Fibroblast of the aortic adventitia (primary cell): ENCODE measurements at regions not wholly inside any gene's neighbourhood (a gene's known extent, or its start where the extent isn't known, plus 50 kb on each side); places are given as distances from the start of the nearest gene placed in this dataset.

Experiments
- DNase-seq: peaks from one replicate; pipeline ENCODE4 v3.0.0-alpha.2; 2010; ENCODE audit warnings: low read depth
- H3K4me3 ChIP-seq: 2 replicates; pipeline ENCODE4 v1.5.1; 2011; ENCODE audit warnings: low read depth, mild to moderate bottlenecking, control low read depth, low read length, moderate library complexity
- TF ChIP-seq, protein P1 (sequence below): IDR thresholded peaks from 2 replicates; pipeline ENCODE4 v1.5.1; 2011; ENCODE audit warnings: mild to moderate bottlenecking, low read length, control low read depth, inconsistent platforms; ENCODE audit not compliant: insufficient read depth

DNA sequence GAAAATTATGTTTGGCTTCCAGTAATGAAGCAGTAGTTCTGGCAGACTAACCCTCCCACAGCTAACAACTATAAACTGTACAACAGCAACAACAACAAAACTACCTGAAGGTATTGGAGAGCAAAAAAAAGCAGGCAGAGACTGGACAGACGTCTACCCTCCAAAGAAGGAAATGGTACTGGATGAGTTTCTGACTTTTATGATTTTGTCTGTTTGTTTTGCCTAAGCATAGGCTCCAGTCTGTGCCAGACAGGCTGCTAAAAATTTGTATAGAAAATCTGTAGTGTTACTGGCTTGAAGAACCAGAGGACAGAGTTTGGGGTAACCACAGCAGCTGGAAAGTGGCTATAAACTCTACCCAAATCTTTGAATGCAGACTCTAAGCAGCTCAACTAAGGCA, 131.3 kb downstream of the SLC25A47 start:
- H3K4me3 ChIP-seq = no peak overlapping the region
- TF ChIP-seq, protein P1, sequence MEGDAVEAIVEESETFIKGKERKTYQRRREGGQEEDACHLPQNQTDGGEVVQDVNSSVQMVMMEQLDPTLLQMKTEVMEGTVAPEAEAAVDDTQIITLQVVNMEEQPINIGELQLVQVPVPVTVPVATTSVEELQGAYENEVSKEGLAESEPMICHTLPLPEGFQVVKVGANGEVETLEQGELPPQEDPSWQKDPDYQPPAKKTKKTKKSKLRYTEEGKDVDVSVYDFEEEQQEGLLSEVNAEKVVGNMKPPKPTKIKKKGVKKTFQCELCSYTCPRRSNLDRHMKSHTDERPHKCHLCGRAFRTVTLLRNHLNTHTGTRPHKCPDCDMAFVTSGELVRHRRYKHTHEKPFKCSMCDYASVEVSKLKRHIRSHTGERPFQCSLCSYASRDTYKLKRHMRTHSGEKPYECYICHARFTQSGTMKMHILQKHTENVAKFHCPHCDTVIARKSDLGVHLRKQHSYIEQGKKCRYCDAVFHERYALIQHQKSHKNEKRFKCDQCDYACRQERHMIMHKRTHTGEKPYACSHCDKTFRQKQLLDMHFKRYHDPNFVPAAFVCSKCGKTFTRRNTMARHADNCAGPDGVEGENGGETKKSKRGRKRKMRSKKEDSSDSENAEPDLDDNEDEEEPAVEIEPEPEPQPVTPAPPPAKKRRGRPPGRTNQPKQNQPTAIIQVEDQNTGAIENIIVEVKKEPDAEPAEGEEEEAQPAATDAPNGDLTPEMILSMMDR = no peak
- no peak for DNase-seq

DNA sequence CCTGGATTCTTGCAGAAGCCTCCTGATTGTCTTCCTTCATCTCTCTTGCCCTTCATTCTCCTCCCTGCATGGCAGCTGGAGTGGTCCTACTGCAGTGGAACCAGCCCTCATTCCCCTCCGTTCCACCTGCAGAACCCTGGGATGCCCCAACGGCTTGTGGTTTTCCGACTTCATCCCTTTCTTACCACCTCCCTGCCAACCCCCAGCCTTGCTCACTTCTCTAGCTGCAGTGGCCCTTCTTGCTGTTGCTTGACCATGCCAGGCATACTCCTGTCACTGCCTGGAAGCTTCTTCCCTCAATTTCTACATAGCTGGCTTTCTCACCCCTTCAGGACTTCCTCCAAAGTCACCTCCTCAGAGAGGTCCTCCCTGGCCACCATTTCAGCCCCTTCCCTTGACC, 123.3 kb downstream of the BEGAIN start:
- TF ChIP-seq, protein P1 = no peak
- no peak overlapping the region for H3K4me3 ChIP-seq
- no peak for DNase-seq

DNA sequence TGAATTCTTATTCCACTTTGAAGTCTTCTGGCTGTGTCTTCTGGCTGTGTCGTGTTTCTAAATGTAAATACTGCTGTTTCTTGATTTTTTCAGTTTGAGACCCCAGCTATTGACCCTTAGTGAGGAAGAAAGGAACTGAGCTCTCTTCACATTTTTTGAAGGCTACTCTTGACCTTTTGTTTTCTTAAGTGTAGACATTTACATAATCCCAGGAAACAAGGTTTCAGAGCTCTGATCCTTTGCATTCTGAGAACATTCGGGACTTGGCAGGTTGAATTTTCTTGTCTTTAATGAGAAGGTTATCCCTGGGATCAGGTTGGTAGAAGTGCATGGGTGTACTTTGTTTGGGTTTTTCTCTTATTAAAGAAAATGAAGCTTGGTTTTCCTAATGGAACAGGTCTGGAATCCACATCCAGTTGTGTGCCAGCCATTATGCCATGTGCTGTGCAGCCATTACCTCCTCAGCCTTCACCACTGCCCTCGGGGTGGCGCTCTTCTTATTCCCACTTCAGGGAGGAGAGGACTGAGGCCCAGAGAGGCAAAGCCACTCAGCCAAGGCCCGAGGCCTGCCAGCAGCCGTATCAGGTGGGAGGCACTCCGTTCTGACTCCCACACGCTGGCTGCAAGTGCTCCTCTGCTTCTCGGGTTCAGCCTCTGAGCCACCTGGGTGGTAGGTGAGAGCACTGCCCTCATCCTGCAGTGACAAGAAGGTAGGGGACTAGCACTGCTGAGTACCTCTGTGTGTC, 120.9 kb downstream of the BEGAIN start:
- no peak overlapping the region for H3K4me3 ChIP-seq
- DNase-seq = no peak
- TF ChIP-seq, protein P1 = no peak

DNA sequence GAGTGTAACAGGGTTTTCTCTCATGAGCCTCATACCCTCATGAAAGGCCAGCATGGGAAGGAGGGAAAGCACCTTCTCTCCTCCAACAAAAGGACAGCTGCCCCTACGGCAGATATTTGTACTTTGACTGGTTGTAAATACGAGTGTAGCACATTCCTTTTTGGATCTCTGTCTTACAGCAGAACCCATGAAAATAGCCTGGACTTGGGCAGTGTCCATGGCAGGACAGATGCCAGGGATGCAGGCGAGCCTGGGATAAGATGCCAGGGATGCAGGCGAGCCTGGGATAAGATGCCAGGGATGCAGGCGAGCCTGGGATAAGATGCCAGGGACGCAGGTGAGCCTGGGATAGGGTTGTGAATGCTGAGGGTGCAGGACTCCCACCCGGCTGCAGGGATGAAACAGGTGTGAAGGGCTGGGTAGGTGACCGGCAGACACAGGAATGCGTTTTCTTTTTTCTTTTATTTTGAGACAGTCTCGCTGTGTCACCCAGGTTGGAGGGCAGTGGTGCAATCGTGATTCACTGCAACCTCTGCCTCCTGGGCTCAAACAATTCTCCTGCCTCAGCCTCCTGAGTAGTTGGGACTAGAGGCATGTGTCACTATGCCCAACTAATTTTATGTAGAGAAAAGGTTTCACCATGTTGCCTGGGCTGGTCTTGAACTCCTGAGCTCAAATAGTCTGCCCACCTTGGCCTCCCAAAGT, 120.0 kb downstream of the BEGAIN start:
- H3K4me3 ChIP-seq = no peak overlapping the region
- DNase-seq = no peak
- TF ChIP-seq, protein P1 = no peak

DNA sequence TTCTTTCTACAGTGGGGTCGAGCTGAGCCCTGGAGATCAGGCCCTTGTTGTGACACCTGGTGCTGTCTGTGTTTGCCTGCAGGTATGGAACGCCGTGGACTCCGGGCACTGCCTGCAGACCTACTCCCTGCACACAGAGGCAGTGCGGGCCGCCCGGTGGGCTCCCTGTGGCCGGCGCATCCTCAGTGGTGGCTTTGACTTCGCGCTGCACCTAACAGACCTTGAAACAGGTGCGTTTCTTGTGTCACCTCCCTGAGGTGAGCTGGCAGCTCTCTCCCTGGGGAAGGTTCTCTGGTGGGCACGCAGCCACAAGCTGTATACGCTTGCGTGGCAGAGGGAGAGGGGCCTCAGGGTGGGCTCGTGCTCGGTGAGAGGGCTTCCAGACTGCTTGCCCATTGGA, 119.3 kb downstream of the BEGAIN start:
- TF ChIP-seq, protein P1 = no peak
- DNase-seq = no peak
- H3K4me3 ChIP-seq = no peak overlapping the region

DNA sequence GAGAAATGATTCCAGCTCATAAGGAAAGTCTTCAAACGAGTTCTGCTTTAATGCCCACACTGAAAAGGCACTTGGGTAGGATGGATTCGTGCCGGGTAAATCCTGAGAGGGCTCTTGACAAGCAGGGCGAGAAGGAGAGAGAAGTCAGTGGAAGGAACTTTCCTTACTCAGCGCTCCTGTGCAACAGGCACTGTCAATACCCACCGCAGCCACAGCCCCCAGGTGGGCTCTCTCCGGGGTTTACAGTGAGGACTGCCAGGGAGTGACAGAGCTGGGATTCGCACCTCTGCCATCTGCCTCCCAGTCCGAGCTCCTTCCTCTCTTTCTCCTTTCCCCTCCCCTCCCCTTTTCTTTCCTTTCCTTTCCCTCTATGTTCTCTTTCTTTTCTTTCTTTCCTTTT, 118.7 kb downstream of the BEGAIN start:
- H3K4me3 ChIP-seq = no peak overlapping the region
- TF ChIP-seq, protein P1 = no peak
- no peak for DNase-seq
